ENCODE measurements at regions not wholly inside any gene's neighbourhood (a gene's known extent, or its start where the extent isn't known, plus 50 kb on each side); places are given as distances from the start of the nearest gene placed in this dataset.

- DNase-seq, result no peak
Observed at GRCh38 chr13:104355041-104355670, 1288.9 kb upstream of the SLC10A2 start.

DNA sequence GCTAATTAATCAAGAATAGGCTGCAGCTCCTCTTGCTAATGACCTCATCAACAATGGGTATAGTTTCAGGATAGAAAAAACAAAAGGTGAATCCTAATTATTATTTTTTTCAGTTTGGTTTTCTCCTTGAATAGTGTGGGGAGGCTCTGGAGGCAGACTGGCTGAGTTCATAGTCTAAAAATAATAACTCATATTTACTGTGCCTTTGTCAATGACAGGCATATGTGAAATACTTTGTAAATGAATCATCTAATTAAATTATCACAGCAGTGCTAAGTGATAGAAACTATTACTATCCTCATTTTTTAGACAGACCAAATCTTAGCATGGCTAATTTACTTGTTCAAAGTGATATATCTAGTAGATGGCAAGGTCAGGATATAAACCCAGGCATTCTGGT, 1261.0 kb upstream of the SLC10A2 start:
- no peak for DNase-seq

DNA sequence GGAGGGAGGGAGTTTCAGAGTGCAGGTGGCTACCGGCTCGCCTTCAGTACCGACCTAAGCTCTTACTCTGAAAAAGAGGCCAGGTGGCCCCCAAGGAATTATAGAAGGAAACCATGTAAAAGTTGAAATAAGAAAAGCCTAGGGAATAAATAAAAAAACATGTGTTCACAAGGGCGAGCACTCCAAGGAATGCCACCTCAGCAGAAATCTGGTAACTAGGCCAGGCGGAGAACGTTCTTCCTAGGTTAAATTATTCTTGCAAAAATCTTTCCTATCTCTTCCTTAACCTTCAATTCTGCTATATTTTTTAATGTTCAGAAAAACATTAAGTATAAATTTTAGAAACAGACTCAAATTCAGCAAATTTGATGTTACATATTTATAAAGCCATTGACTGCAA, 1260.3 kb upstream of the SLC10A2 start:
- DNase-seq, result no peak

GRCh38 chr13:104321756-104322155, 1255.5 kb upstream of the SLC10A2 start:
- no peak for DNase-seq

DNA sequence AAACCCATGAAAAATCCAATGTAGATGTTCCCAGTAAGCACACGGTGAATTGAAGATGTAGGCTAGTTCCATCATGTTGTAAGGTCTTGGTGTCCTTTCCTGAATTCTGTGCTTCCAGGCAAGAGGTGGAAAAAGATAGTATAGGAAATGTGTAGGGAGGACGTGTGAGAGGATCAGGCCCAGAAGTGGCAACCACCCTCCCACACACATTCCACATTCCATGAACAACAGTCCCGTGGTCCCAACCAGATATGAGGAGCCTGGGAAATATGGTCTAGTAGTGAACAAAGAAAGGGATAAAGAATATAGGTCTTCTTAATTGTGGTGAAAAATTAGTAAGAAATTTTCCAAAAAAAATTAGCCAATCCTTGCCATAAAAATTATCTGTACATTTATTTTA, 1254.2 kb upstream of the SLC10A2 start:
- DNase-seq, result no peak

GRCh38 chr13:104318121-104318520, 1251.9 kb upstream of the SLC10A2 start:
- no peak for DNase-seq

DNA sequence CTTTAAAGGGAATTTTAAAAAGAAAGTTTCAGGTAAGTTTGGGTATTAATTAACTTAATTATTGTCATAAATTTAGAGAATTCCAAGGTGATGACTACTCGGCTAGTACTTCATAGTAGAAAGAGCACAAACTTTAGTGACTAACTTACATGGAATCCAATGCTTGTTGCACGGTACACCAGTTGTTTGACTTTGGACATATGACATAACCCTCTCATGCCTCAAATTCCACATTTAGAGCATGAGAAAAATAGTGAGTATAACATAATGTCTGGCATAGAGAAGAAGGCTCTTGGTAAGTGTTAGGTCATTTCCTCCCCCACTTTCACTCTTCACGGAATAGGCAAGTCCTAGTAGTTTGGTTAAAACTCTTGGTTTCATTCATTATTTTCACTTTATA, 1249.4 kb upstream of the SLC10A2 start:
- DNase-seq, result no peak

GRCh38 chr13:104314926-104315535, 1248.8 kb upstream of the SLC10A2 start:
- no peak for DNase-seq

DNA sequence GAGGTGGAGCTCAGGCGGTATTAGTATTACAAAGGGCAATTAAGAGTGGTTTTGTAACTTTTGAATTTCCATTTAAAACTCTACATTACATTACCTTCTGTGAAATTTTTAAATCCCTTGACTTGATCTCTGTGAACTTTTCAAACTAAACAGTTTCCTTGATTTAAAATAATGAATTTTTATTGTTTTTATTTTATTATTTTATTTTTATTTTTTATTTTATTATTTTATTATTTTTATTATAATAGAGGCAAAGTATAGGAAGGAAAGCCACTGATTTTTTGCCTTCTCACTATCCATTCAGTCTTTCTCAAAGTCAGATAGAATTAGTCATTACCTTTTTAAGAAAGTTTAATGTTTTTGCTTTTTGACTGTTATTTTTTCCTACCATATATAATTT, 1248.1 kb upstream of the SLC10A2 start:
- no peak for DNase-seq

- no peak for DNase-seq
Observed at GRCh38 chr13:104310861-104311260, 1244.6 kb upstream of the SLC10A2 start.

GRCh38 chr13:104309431-104309830, 1243.2 kb upstream of the SLC10A2 start:
- DNase-seq, result no peak

DNA sequence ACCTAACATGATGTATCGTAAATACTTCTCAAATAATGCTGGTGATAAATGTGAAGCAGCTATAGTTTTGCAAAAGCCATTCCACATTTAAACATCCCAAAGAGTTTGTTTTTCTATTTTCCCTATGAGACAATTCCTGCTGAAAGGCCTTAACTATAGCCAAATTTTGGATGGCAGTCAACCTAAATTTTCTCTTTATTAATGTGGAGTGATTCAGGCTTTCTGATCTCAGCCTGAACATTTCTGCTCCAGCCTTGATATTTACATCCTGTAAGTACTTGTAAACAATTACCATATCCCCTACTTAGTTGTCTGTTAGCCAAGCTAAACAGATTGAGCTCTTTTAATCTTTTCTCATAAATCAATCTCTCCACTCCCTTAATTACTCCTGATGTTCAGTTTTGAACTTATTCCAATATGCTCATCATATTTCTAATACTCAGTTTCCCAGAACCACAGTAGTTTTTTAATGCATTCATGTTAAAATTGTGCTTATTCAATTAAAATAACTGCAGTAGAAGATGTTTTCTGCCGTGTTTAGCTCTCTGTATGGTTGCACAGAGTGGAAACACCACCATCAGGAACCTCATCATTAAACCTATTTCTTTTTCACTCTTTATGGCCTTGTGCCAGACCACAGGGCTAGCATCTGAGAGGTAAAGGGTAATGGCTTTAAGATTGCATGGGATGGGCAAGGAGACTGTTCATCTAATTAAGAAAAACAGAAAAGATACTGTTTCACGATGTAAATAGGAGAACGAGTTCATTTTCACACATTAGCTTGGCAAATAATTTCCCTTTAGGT, 1235.2 kb upstream of the SLC10A2 start:
- no peak for DNase-seq

DNA sequence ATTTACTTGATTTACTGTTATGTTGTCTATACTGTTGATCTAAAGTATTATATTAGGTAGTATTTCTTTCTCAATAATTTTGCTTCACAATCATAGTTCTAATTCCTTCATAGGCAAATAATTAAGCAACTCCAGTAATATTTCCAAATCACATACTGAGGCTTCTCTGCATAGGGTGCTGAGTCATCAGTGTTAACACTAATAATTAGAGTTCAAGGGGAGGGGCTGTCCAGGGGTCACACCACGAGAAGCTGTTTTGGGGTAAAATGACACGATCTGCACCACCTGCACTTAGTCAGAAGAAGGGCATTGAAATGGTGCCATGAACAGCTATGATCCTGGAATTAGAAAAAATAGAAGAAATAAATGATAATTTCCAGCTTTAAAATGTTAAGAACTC, 1230.9 kb upstream of the SLC10A2 start:
- no peak for DNase-seq

DNA sequence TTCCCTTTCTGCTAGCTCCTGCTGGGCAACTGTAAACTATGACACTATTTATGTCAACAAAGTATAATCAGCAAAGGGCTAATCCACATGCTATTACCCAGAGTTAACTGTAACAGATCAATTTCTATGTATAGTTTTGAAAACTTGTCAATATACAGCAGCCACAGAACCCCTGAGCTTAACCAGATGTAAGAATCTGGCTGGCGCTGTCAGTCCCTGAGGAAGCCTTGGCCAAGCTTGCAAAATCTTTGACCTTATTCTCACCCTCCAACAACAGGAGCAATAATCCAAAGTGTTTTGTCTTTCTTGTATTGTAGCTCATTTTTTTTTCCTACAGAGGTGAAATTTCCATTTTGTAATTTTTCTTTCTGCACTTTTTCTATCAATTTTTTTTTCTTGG, 1230.1 kb upstream of the SLC10A2 start:
- DNase-seq, result no peak

- DNase-seq, result no peak
Observed at GRCh38 chr13:104295537-104295936, 1229.3 kb upstream of the SLC10A2 start.

- no peak for DNase-seq
Observed at GRCh38 chr13:104289400-104289799, 1223.2 kb upstream of the SLC10A2 start.

GRCh38 chr13:104288496-104288895, 1222.3 kb upstream of the SLC10A2 start:
- no peak for DNase-seq

GRCh38 chr13:104286566-104287290, 1220.5 kb upstream of the SLC10A2 start:
- DNase-seq, result no peak

- DNase-seq, result no peak
Observed at GRCh38 chr13:104281910-104282309, 1215.7 kb upstream of the SLC10A2 start.

GRCh38 chr13:104270731-104271130, 1204.5 kb upstream of the SLC10A2 start:
- DNase-seq, result no peak

DNA sequence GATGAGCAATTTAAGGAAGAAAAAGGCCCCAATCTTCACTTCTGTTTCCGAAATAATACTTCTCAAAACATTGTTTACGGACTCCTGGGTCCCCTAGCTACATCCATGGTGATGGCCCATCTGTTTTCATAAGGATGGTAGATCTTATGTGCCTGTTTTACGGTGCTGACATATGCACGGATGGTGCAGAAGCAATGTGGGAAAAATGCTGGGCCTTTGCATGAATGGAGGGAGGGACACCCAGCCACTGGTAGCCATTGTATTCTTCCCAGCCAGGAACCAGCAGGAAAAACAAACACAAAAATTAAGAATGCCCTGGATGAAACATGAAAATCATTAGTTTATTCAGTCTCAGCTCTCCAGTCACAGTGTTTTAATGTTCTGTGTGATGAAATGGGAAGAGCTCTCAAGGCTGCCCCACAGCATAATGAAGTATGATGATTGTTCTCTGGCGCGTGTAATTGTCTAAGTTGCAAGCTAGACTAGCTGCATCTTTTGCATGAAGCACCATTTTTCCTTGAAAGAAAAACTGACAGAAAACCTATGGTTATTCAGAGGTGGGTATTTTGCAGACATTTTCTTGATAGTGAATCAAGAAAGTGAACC, 1201.1 kb upstream of the SLC10A2 start:
- DNase-seq, result no peak

DNA sequence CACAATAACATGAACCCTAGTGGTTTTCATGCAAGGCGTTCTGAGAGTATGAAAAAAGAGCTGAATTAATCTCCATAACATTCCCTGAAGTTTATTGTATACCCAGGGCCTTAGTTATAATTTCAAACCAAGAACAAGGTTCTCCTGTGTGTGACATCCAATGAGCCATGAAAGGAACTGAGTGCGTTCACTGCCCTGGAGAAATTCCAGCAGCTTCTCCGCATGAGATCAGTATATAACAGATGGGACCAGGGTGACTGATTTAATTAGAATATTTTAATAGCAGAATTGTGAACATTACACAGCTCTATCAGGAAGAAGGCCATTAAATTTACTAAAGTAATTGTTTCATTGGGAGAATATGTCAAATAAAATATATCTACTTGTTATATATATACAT, 1190.5 kb upstream of the SLC10A2 start:
- DNase-seq, result no peak

DNA sequence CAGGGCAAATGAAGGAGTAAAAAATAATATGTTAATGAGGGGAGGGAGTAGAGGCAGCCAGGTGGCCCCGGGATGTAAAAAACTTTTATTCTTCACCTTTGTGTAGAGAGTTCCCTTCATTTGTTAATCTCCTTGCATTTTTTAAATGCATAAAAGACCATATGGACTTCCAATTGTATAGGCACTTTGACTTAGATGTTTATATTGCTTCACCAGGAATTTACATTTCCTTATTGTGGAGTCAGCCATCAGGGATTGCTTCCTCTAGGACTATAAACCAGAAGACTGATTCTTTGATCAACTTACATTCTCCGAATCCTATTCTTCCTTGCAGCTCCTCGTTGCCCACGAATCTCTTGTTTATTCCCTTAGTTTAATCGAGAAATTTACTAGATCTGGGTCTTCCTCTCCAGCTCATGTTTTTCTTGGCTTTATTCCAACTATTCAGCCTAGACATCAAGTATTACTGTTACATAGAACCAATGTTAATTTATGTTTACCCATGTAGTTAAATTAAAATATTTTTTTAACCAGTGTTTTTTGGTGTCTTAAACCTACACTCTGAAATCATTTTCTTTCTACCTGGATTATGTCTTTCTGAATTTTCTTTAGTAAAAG, 1187.0 kb upstream of the SLC10A2 start:
- no peak for DNase-seq
